ENCODE measurements at regions not wholly inside any gene's neighbourhood (a gene's known extent, or its start where the extent isn't known, plus 50 kb on each side); places are given as distances from the start of the nearest gene placed in this dataset.

DNA sequence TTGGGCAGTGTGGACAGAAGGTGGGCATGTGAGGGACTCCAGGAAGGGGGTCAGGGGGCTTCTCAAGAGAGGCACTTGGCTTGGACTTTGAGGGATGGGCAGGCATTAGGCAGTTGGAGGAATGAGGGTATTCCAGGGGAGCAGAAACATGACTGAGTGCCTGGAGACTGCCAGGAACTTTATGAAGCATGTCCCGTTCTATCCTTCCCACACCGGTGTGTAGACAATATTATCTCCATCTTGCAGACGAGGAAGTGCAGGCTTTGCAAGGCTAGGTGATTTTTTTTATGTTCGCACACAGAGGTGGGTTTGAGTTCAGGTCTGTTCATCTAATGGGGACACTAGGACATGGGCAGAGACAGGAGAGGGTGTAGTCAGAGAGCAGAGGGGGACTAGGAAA is 162.7 kb downstream of the RPS24 start:
- Histone ChIP-seq H2AFZ (ENCODE audit: low read length) (no peak overlapping the region), H4K20me1 (ENCODE audit: insufficient read depth, low read length) (no peaks in the 10 kb centered on the region), H3K9me3 (ENCODE audit: low read length) (peaks cover 12% of the 10 kb centered on the region; the same call in 1 of the 2 replicates), H3K27ac (ENCODE audit: low read depth, low read length, poor library complexity, severe bottlenecking) (no peak overlapping the region), H3K4me3 (ENCODE audit: low read depth, low read length, poor library complexity, severe bottlenecking) (no peak overlapping the region), H3K4me1 (ENCODE audit: insufficient read depth, low read length, poor library complexity, severe bottlenecking) (no peaks in the 10 kb centered on the region), H3K9me2 (ENCODE audit: insufficient read depth, low read length) (no peaks in the 10 kb centered on the region), H3K79me2 (ENCODE audit: insufficient read depth, low read depth, low read length) (no peaks in the 10 kb centered on the region), H3K4me2 (ENCODE audit: low read length) (no peak overlapping the region), H3K36me3 (ENCODE audit: insufficient read depth, low read length) (no peaks in the 10 kb centered on the region)
- ChIA-PET CTCF (ENCODE audit: unreplicated experiment) (no interaction called here), POLR2A (no interaction called here)
- BruUV-seq (replicated peaks), result no TSS peak
- DNase-seq (ENCODE audit: low spot score), result no peak
- TF ChIP-seq, protein P1, sequence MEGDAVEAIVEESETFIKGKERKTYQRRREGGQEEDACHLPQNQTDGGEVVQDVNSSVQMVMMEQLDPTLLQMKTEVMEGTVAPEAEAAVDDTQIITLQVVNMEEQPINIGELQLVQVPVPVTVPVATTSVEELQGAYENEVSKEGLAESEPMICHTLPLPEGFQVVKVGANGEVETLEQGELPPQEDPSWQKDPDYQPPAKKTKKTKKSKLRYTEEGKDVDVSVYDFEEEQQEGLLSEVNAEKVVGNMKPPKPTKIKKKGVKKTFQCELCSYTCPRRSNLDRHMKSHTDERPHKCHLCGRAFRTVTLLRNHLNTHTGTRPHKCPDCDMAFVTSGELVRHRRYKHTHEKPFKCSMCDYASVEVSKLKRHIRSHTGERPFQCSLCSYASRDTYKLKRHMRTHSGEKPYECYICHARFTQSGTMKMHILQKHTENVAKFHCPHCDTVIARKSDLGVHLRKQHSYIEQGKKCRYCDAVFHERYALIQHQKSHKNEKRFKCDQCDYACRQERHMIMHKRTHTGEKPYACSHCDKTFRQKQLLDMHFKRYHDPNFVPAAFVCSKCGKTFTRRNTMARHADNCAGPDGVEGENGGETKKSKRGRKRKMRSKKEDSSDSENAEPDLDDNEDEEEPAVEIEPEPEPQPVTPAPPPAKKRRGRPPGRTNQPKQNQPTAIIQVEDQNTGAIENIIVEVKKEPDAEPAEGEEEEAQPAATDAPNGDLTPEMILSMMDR (conservative IDR thresholded peaks at IDR 0.05; ENCODE audit: low read length), result no peak
- TF ChIP-seq EZH2phosphoT487 (IDR thresholded peaks at IDR 0.05; ENCODE audit: borderline replicate concordance, low read depth, low read length), result no peak
- intact Hi-C loops (cut with micrococcal nuclease; ENCODE audit: unreplicated experiment), result no loop called here

DNA sequence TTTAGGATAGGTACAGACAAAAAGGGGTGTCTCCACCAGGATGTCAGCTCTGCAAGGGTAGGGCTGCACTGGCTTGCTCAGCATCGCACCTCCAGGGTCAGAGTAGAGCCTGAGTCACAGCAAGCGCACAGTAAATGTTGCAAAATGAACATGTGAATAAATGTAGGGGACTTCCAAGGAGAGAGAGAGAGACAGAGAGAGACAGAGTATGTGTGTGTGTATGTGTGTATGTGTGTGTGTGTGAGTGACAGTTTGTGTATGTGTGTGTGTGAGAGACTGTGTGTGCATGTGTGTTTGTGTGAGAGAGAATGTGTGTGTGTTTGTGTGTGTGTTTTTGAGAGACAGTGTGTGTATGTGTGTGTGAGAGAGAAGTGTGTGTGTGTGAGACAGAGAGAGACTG is 163.3 kb downstream of the RPS24 start:
- DNase-seq (ENCODE audit: low spot score), result no peak

DNA sequence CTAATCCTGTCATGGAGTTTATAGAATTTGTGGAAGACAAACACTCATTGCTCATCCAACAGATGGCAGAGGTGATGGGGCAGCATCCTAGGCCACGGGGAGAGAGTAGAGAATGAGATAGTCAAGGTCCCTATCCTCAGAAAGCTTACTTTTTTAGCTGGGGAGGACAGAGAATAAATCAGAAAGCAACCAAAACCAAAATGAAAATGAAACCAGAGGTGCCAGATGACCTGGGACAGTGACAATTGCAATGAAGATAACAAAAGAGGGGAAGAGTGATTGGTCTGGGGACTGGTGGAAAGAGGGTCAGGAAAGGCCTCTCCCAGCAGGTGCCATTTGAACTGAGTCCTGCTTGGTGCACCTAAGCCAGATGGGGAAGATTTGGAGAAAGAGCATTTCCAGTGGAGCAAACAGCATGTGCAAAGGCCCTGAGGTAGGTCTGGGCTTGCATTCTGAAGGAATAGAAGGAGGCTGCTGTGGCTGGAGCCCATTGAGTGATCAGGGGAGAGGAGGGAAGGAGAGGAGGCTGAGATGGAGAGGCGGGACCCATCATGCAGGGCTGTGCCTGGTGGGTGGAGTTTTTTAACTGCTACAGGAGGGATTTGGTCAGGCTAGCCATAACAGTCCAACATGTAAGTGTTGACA is 164.1 kb downstream of the RPS24 start:
- Histone ChIP-seq H3K9me2 (ENCODE audit: insufficient read depth, low read length) (no peaks in the 10 kb centered on the region), H3K4me3 (ENCODE audit: low read depth, low read length, poor library complexity, severe bottlenecking) (no peak overlapping the region), H2AFZ (ENCODE audit: low read length) (no peak overlapping the region), H4K20me1 (ENCODE audit: insufficient read depth, low read length) (no peaks in the 10 kb centered on the region), H3K4me2 (ENCODE audit: low read length) (no peak overlapping the region), H3K4me1 (ENCODE audit: insufficient read depth, low read length, poor library complexity, severe bottlenecking) (no peaks in the 10 kb centered on the region), H3K36me3 (ENCODE audit: insufficient read depth, low read length) (no peaks in the 10 kb centered on the region), H3K27ac (ENCODE audit: low read depth, low read length, poor library complexity, severe bottlenecking) (no peak overlapping the region), H3K79me2 (ENCODE audit: insufficient read depth, low read depth, low read length) (no peaks in the 10 kb centered on the region), H3K9me3 (ENCODE audit: low read length) (peaks cover 12% of the 10 kb centered on the region; the same call in 1 of the 2 replicates)
- TF ChIP-seq, protein P1 (conservative IDR thresholded peaks at IDR 0.05; ENCODE audit: low read length), result no peak
- CTCF ChIA-PET (ENCODE audit: unreplicated experiment), result no interaction called here
- no peak for DNase-seq (ENCODE audit: low spot score)
- BruUV-seq (replicated peaks), result no TSS peak
- intact Hi-C loops (cut with micrococcal nuclease; ENCODE audit: unreplicated experiment), result no loop called here
- POLR2A ChIA-PET, result interaction anchor here (0.6 kb wide), 1 partner anchor 19 kb away, joined by 4 read pairs; no protein-coding TSS in a partner anchor

More for the DNA sequence above, 163.3 kb downstream of the RPS24 start:
- intact Hi-C loops (cut with micrococcal nuclease; ENCODE audit: unreplicated experiment), result no loop called here
- no peaks in the 10 kb centered on the region for H3K79me2 ChIP-seq (ENCODE audit: insufficient read depth, low read depth, low read length)
- H3K4me1 ChIP-seq (ENCODE audit: insufficient read depth, low read length, poor library complexity, severe bottlenecking), result no peaks in the 10 kb centered on the region
- POLR2A ChIA-PET, result no interaction called here
- no peaks in the 10 kb centered on the region for H3K9me2 ChIP-seq (ENCODE audit: insufficient read depth, low read length)
- H2AFZ ChIP-seq (ENCODE audit: low read length), result no peak overlapping the region
- no peaks in the 10 kb centered on the region for H3K36me3 ChIP-seq (ENCODE audit: insufficient read depth, low read length)
- TF ChIP-seq, protein P1 (conservative IDR thresholded peaks at IDR 0.05; ENCODE audit: low read length), result no peak
- no peak for TF ChIP-seq EZH2phosphoT487 (IDR thresholded peaks at IDR 0.05; ENCODE audit: borderline replicate concordance, low read depth, low read length)
- H3K4me2 ChIP-seq (ENCODE audit: low read length), result no peak overlapping the region
- no peak overlapping the region for H3K4me3 ChIP-seq (ENCODE audit: low read depth, low read length, poor library complexity, severe bottlenecking)
- no peaks in the 10 kb centered on the region for H4K20me1 ChIP-seq (ENCODE audit: insufficient read depth, low read length)
- H3K27ac ChIP-seq (ENCODE audit: low read depth, low read length, poor library complexity, severe bottlenecking), result no peak overlapping the region
- peaks cover 12% of the 10 kb centered on the region; the same call in 1 of the 2 replicates for H3K9me3 ChIP-seq (ENCODE audit: low read length)
- no TSS peak for BruUV-seq (replicated peaks)
- CTCF ChIA-PET (ENCODE audit: unreplicated experiment), result no interaction called here

All from OCI-LY7 (cell line).